GM19463 (cell line): ENCODE measurements at regions not wholly inside any gene's neighbourhood (a gene's known extent, or its start where the extent isn't known, plus 50 kb on each side); places are given as distances from the start of the nearest gene placed in this dataset.
"Not testable (repeated sequence)": the region's sequence is repeated elsewhere in the genome, so short reads cannot be mapped to it uniquely, and the experiment has no call there.

Experiments
- ATAC-seq: cut with Tn5 transposase; IDR thresholded peaks from one replicate; pipeline ENCODE4 v1.9.1; 2021; ENCODE audit warnings: mild to moderate bottlenecking, moderate library complexity; ENCODE audit not compliant: unreplicated experiment

- ATAC-seq = no peak
Measured at GRCh38 chr13:105907319-105908019, 628.0 kb downstream of the EFNB2 start.

GRCh38 chr13:105906746-105907145 lies 628.7 kb downstream of the EFNB2 start:
- ATAC-seq = no peak

- no peak for ATAC-seq
Measured at GRCh38 chr13:105904034-105904742, 631.3 kb downstream of the EFNB2 start.

- no peak for ATAC-seq
Measured at GRCh38 chr13:105902396-105902795, 633.1 kb downstream of the EFNB2 start.

- ATAC-seq = no peak
Measured at GRCh38 chr13:105897575-105897974, 637.9 kb downstream of the EFNB2 start.

- no peak for ATAC-seq
Measured at GRCh38 chr13:105894697-105895096, 640.8 kb downstream of the EFNB2 start.

GRCh38 chr13:105890509-105890908 lies 645.0 kb downstream of the EFNB2 start:
- no peak for ATAC-seq

GRCh38 chr13:105878119-105878700 lies 657.3 kb downstream of the EFNB2 start:
- no peak for ATAC-seq

GRCh38 chr13:105874814-105875213 lies 660.6 kb downstream of the EFNB2 start:
- no peak for ATAC-seq

- ATAC-seq = no peak
Measured at GRCh38 chr13:105871768-105872167, 663.7 kb downstream of the EFNB2 start.

GRCh38 chr13:105871326-105871725 lies 664.1 kb downstream of the EFNB2 start:
- no peak for ATAC-seq

- ATAC-seq = no peak
Measured at GRCh38 chr13:105863300-105863920, 672.1 kb downstream of the EFNB2 start.

- ATAC-seq = no peak
Measured at GRCh38 chr13:105848494-105848893, 687.0 kb downstream of the EFNB2 start.

GRCh38 chr13:105847527-105848291 lies 687.8 kb downstream of the EFNB2 start:
- ATAC-seq = no peak

GRCh38 chr13:105846923-105847322 lies 688.5 kb downstream of the EFNB2 start:
- ATAC-seq = no peak

GRCh38 chr13:105841286-105841685 lies 694.2 kb downstream of the EFNB2 start:
- no peak for ATAC-seq

GRCh38 chr13:105838231-105838630 lies 697.2 kb downstream of the EFNB2 start:
- ATAC-seq = no peak

GRCh38 chr13:105837295-105837694 lies 698.2 kb downstream of the EFNB2 start:
- not testable (repeated sequence) for ATAC-seq

- no peak for ATAC-seq
Measured at GRCh38 chr13:105830821-105831220, 704.6 kb downstream of the EFNB2 start.

GRCh38 chr13:105827111-105827809 lies 708.2 kb downstream of the EFNB2 start:
- ATAC-seq = no peak
